Anterior cingulate cortex (tissue), 58 donors: ENCODE measurements at regions not wholly inside any gene's neighbourhood (a gene's known extent, or its start where the extent isn't known, plus 50 kb on each side); places are given as distances from the start of the nearest gene placed in this dataset.
"Not testable (repeated sequence)": the region's sequence is repeated elsewhere in the genome, so short reads cannot be mapped to it uniquely, and the experiment has no call there.

Experiments
- DNase-seq, 58 donors: peaks; one replicate each; lab custom pipeline; 2025; lab: John Stamatoyannopoulos, UW

- DNase-seq: not testable (repeated sequence)
Measured at GRCh38 chr2:87614829-87615434, 133.0 kb upstream of the PLGLB2 start.

- not testable (repeated sequence) for DNase-seq
Measured at GRCh38 chr2:87619121-87619520, 128.8 kb upstream of the PLGLB2 start.

- DNase-seq: not testable (repeated sequence)
Measured at GRCh38 chr2:87621139-87621538, 126.7 kb upstream of the PLGLB2 start.

- not testable (repeated sequence) for DNase-seq
Measured at GRCh38 chr2:87622720-87623119, 125.2 kb upstream of the PLGLB2 start.

GRCh38 chr2:87629491-87630458, 118.1 kb upstream of the PLGLB2 start:
- not testable (repeated sequence) for DNase-seq

GRCh38 chr2:87630892-87631291, 117.0 kb upstream of the PLGLB2 start:
- not testable (repeated sequence) for DNase-seq

GRCh38 chr2:87631402-87631801, 116.5 kb upstream of the PLGLB2 start:
- DNase-seq: not testable (repeated sequence)

GRCh38 chr2:87633287-87633963, 114.5 kb upstream of the PLGLB2 start:
- DNase-seq: not testable (repeated sequence)

GRCh38 chr2:87634106-87634505, 113.8 kb upstream of the PLGLB2 start:
- DNase-seq: not testable (repeated sequence)

- DNase-seq: not testable (repeated sequence)
Measured at GRCh38 chr2:87634971-87635650, 112.8 kb upstream of the PLGLB2 start.

GRCh38 chr2:87636246-87636645, 111.6 kb upstream of the PLGLB2 start:
- DNase-seq: not testable (repeated sequence)

GRCh38 chr2:87636735-87637134, 111.2 kb upstream of the PLGLB2 start:
- not testable (repeated sequence) for DNase-seq

- DNase-seq: not testable (repeated sequence)
Measured at GRCh38 chr2:87637249-87637990, 110.5 kb upstream of the PLGLB2 start.

- DNase-seq: not testable (repeated sequence)
Measured at GRCh38 chr2:87638114-87638807, 109.6 kb upstream of the PLGLB2 start.

- DNase-seq: not testable (repeated sequence)
Measured at GRCh38 chr2:87638872-87639271, 109.0 kb upstream of the PLGLB2 start.

GRCh38 chr2:87639801-87640440, 108.0 kb upstream of the PLGLB2 start:
- not testable (repeated sequence) for DNase-seq

- DNase-seq: not testable (repeated sequence)
Measured at GRCh38 chr2:87640961-87641563, 106.8 kb upstream of the PLGLB2 start.

- not testable (repeated sequence) for DNase-seq
Measured at GRCh38 chr2:87643165-87643564, 104.7 kb upstream of the PLGLB2 start.
